D341Med (cell line): ENCODE measurements at regions not wholly inside any gene's neighbourhood (a gene's known extent, or its start where the extent isn't known, plus 50 kb on each side); places are given as distances from the start of the nearest gene placed in this dataset.

Experiments used
- DNase-seq: peaks from one replicate; pipeline ENCODE4 v3.0.0; 2012; ENCODE audit warnings: low spot score

- DNase-seq: no peak
Measured at GRCh38 chr12:78599366-78599765, 265.2 kb upstream of the SYT1 start.

GRCh38 chr12:78600541-78600940, 264.0 kb upstream of the SYT1 start:
- no peak for DNase-seq

GRCh38 chr12:78611504-78611903, 253.1 kb upstream of the SYT1 start:
- no peak for DNase-seq

GRCh38 chr12:78612190-78612589, 252.4 kb upstream of the SYT1 start:
- no peak for DNase-seq

- no peak for DNase-seq
Measured at GRCh38 chr12:78617683-78618082, 246.9 kb upstream of the SYT1 start.

- DNase-seq: no peak
Measured at GRCh38 chr12:78622529-78623195, 241.9 kb upstream of the SYT1 start.

- DNase-seq: no peak
Measured at GRCh38 chr12:78628491-78629100, 236.0 kb upstream of the SYT1 start.

- no peak for DNase-seq
Measured at GRCh38 chr12:78636231-78636855, 228.2 kb upstream of the SYT1 start.

GRCh38 chr12:78641837-78642423, 222.6 kb upstream of the SYT1 start:
- peak; percentile 37 for DNase-seq

GRCh38 chr12:78645956-78646355, 218.6 kb upstream of the SYT1 start:
- DNase-seq: no peak

GRCh38 chr12:78651755-78652154, 212.8 kb upstream of the SYT1 start:
- DNase-seq: no peak

- DNase-seq: no peak
Measured at GRCh38 chr12:78666584-78666983, 198.0 kb upstream of the SYT1 start.

- DNase-seq: no peak
Measured at GRCh38 chr12:78671295-78671694, 193.3 kb upstream of the SYT1 start.

GRCh38 chr12:78672033-78672432, 192.5 kb upstream of the SYT1 start:
- no peak for DNase-seq

- DNase-seq: no peak
Measured at GRCh38 chr12:78674311-78675090, 190.1 kb upstream of the SYT1 start.

GRCh38 chr12:78680596-78680995, 184.0 kb upstream of the SYT1 start:
- no peak for DNase-seq

- DNase-seq: no peak
Measured at GRCh38 chr12:78683031-78683430, 181.5 kb upstream of the SYT1 start.

- DNase-seq: no peak
Measured at GRCh38 chr12:78683626-78684025, 180.9 kb upstream of the SYT1 start.

GRCh38 chr12:78684419-78684818, 180.2 kb upstream of the SYT1 start:
- no peak for DNase-seq

GRCh38 chr12:78695749-78696148, 168.8 kb upstream of the SYT1 start:
- DNase-seq: no peak

- DNase-seq: no peak
Measured at GRCh38 chr12:78696267-78696666, 168.3 kb upstream of the SYT1 start.

- DNase-seq: no peak
Measured at GRCh38 chr12:78697817-78698415, 166.7 kb upstream of the SYT1 start.
